Fibroblast of villous mesenchyme (primary cell): ENCODE measurements at regions not wholly inside any gene's neighbourhood (a gene's known extent, or its start where the extent isn't known, plus 50 kb on each side); places are given as distances from the start of the nearest gene placed in this dataset.
A peak's percentile ranks its signal among the peaks of the same experiment; 100 is the strongest.

Experiments used
- DNase-seq: peaks from one replicate; pipeline ENCODE4 v3.0.0-alpha.2; 2010; ENCODE audit warnings: low read depth
- H3K4me3 ChIP-seq: 2 replicates; pipeline ENCODE4 v1.5.1; 2011; ENCODE audit warnings: low read depth, mild to moderate bottlenecking, low read length
- TF ChIP-seq, protein P1 (sequence below): IDR thresholded peaks from 2 replicates; pipeline ENCODE4 v1.5.1; 2012; ENCODE audit warnings: low read depth, mild to moderate bottlenecking, low read length; ENCODE audit not compliant: insufficient read depth

DNA sequence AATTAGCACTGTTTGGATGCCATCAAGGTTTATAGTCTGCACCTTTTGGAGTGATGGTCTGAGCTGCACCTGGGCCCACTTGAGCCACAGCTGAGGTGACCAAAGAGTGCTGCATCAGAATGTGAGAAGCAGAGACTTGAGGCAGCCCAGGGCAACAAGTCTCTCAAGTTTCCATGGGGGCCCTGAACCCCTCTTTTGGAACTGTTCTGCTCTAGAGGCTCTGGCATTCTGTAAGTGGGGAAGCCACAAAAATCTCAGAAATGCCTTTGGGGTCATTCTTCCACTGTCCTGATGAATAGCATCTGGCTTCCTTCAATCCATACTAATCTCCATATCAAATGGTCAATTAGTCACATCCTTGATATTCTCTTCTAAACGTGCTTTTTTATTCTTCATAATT lies 298.4 kb upstream of the MAOA start:
- no peak overlapping the region for H3K4me3 ChIP-seq
- TF ChIP-seq, protein P1, sequence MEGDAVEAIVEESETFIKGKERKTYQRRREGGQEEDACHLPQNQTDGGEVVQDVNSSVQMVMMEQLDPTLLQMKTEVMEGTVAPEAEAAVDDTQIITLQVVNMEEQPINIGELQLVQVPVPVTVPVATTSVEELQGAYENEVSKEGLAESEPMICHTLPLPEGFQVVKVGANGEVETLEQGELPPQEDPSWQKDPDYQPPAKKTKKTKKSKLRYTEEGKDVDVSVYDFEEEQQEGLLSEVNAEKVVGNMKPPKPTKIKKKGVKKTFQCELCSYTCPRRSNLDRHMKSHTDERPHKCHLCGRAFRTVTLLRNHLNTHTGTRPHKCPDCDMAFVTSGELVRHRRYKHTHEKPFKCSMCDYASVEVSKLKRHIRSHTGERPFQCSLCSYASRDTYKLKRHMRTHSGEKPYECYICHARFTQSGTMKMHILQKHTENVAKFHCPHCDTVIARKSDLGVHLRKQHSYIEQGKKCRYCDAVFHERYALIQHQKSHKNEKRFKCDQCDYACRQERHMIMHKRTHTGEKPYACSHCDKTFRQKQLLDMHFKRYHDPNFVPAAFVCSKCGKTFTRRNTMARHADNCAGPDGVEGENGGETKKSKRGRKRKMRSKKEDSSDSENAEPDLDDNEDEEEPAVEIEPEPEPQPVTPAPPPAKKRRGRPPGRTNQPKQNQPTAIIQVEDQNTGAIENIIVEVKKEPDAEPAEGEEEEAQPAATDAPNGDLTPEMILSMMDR = no peak
- no peak for DNase-seq

DNA sequence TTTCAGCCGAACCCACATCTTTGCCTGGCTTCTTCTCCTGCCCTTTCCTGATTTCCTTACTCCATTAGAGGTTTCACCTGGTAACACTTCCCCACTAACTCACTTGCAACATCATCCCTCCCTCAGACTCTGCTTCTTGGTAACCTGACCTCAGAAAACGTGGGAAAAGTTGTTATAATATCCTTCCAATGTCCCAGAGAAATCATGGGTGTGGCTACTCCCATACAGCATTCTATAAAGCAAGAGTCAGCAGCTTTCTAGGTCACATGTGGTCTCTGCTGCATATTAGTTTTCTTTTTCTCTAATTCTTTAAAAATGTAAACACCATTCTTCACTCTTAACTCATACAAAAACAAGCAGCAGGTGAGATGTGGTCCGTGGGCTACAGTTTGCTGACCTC lies 283.1 kb upstream of the MAOA start:
- TF ChIP-seq, protein P1 = no peak
- peak; percentile 59 for DNase-seq
- no peak overlapping the region for H3K4me3 ChIP-seq

DNA sequence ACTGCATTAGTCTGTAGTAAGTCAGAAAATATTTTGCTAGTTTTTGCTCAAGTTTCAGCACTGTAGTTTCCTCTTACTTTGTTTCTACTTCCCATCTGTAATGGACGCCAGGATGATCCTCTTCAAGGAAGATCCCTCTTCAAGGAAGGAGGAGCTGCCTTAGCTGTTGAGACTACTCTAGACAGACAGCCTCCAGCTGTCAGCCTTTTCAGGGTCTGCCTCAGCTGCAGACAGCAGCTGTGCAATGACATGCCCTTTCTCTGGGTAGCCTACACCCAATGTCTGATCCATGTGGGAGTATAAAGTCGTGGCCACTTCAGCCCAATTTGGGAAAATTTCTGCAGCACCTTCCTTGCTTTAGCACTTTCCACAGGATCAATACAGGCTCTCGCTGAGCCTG lies 281.0 kb upstream of the MAOA start:
- no peak for DNase-seq
- no peak overlapping the region for H3K4me3 ChIP-seq
- TF ChIP-seq, protein P1 = no peak

DNA sequence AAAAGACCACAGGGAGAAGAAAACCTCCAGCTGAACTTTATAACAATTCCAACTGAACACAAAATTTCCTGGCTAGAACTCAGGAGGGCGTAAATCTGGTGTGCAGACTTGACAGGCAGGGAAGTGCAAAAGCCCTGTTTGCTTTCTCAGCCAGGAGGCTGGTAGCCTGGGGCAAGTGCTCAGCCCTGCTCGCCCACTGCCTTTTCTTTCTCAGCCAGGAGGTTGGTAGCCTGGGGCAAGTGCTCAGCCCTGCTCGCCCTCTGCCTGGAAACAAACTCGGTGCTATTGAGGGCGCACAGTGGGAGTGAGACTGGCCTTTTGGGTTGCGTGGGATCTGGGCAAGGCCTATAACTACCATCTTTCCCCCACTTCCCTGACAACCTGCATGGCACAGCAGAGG lies 275.4 kb upstream of the MAOA start:
- TF ChIP-seq, protein P1 = no peak
- DNase-seq = no peak
- H3K4me3 ChIP-seq = no peak overlapping the region

DNA sequence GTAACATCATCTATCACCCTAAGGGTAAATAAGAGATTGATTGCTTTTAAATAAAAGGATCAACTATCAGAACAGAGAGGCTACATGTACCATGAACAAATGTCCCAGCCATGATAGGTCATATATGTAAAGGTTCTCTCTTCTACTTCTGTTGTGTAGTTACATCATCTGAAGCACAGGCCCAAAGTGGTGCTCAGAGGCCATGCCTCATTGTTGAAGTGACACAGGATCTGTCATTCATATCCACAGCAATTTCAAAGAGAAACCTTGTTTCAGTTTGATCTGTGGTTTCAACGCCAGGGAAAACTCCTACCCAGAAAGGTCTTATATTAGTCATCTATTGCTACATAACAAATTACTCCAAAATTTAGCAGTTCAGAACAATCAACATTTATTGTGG lies 269.2 kb upstream of the MAOA start:
- no peak overlapping the region for H3K4me3 ChIP-seq
- TF ChIP-seq, protein P1 = no peak
- DNase-seq = no peak

DNA sequence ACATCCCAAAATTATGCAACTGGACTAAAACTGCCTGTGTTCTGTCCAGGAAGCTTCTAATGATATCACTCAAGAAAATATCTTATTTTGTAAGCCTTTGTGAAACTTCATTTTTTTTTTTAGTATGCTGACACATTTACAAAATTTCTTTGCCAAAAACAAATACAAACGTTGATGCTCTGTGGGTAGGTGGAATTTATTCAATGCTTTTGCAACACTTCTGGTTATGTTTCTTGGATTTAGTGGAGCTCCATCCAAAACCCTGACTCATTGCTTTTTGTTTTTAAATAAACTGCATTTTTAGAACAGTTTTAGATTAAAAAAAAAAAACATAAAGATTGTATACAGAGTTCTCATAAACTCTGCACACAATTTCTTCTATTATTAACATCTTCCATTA lies 250.9 kb upstream of the MAOA start:
- DNase-seq = peak; percentile 57
- TF ChIP-seq, protein P1 = no peak
- no peak overlapping the region for H3K4me3 ChIP-seq

DNA sequence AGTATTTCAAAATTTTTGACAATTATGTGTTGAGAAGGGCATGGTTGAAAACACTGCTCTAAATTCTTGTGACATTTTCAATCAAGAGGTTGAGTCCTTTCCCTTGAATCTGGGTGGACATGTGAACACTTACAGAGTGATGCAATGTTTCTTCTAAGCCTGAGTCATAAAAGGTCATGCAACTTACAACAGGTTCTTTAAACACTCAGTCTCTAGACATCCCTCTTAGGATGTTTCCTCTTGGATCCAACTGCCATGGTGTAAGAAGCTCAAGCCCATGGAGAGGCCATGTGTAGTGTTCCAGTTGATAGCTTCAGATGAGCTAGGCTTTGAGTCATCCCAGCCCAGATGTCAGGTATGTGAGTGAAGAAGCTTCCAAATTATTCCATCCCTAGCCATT lies 232.2 kb upstream of the MAOA start:
- peak; percentile 16 for DNase-seq
- TF ChIP-seq, protein P1 = no peak

More for the DNA sequence above, 232.2 kb upstream of the MAOA start:
- no peak overlapping the region for H3K4me3 ChIP-seq
